ENCODE measurements at regions not wholly inside any gene's neighbourhood (a gene's known extent, or its start where the extent isn't known, plus 50 kb on each side); places are given as distances from the start of the nearest gene placed in this dataset.

- H3K4ac ChIP-seq (ENCODE audit: low read depth, low read length), result no peak overlapping the region
- no CpG with 5 or more reads among the region's 3 CpGs for WGBS (ENCODE audit: extremely low coverage, insufficient coverage, insufficient read length)
Measured at GRCh38 chr14:43877351-43877960, 629.6 kb downstream of the FSCB start.

DNA sequence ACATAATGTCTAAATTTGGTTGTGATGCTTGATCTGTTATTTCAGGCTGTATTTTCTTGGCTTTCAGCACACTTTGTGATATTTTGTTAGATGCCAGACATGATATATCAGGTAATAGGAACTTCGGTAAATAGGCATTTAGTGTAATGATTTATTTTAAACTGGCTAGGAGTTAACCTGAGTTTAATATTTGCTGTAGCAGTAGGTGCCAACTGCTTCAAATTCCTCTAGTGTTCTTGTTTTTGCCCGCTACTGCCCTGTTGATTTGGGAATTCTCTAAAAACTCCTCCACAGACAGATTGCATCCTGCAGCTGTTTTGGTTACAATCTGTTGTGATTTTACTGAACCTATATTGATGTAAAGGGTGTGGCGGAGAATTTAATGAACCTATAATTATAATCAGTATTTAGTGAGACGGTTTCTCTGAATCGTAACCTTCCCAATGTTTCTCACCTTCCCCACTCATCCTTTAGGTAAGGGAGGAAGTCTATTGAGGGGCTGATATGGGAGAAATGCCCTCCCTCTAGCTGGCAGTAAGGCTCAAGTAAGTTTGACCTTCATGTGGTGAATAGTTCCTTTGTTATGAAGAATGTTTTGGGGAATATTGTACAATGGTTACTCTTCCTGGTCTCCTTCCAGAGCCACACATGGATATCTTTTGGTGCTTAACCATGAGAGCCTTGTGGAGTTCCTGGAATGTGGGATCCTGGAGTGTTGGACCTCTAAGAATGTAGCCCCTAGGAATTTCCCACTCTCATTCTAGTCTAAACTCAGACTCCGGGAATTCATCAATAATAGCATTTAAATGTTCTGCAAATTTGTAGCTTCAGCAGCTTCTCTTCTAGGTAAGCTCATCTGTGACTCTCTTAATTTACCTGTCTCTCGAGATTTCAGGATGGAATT is 634.1 kb downstream of the FSCB start:
- Histone ChIP-seq H2AK5ac (ENCODE audit: low read length) (no peak overlapping the region), H3K4me1 (ENCODE audit: control insufficient read depth in 1 of 2, insufficient read depth in 2 of 2, low read length in 2 of 2) (peaks cover 0 to 2% of the 10 kb centered on the region in 2 experiments), H3K9me3 (ENCODE audit: insufficient read depth, low read depth, low read length) (no peaks in the 10 kb centered on the region), H3K4ac (ENCODE audit: low read depth, low read length) (no peak overlapping the region), H3K18ac (ENCODE audit: low read length) (no peak overlapping the region), H3K27ac (ENCODE audit: low read depth, low read length) (no peak overlapping the region), H3K36me3 (ENCODE audit: control insufficient read depth in 1 of 2, insufficient read depth in 2 of 2, low read length in 2 of 2) (no peaks in the 10 kb centered on the region), H3K4me3 (ENCODE audit: low read depth, low read length) (no peak overlapping the region), H2BK120ac (ENCODE audit: insufficient read depth, low read length, poor library complexity) (no peak overlapping the region), H2BK5ac (ENCODE audit: low read depth, low read length, poor library complexity) (no peak overlapping the region), H3K79me1 (ENCODE audit: low read length) (no peaks in the 10 kb centered on the region), H3K9ac (ENCODE audit: low read length) (no peak overlapping the region), H3K79me2 (ENCODE audit: control insufficient read depth, insufficient read depth, low read length, poor library complexity) (no peaks in the 10 kb centered on the region), H3K14ac (ENCODE audit: low read length) (no peak overlapping the region), H2AFZ (ENCODE audit: insufficient read depth, low read length, poor library complexity) (no peak overlapping the region), H3K27me3 (ENCODE audit: insufficient read depth, low read length) (no peaks in the 10 kb centered on the region), H2BK12ac (ENCODE audit: low read length) (no peak overlapping the region), H3K23ac (ENCODE audit: low read length) (no peak overlapping the region), H4K8ac (ENCODE audit: low read depth, low read length) (no peak overlapping the region), H4K91ac (ENCODE audit: low read depth, low read length) (no peak overlapping the region), H4K12ac (ENCODE audit: low read depth, low read length) (no peak overlapping the region), H3K4me2 (ENCODE audit: low read length) (no peak overlapping the region)
- DNase-seq, result no peak
- no CpG with 5 or more reads among the region's 7 CpGs for WGBS (ENCODE audit: extremely low coverage, insufficient coverage, insufficient read length)

More at GRCh38 chr14:43877351-43877960, 629.6 kb downstream of the FSCB start:
- no peak overlapping the region for H2AFZ ChIP-seq (ENCODE audit: insufficient read depth, low read length, poor library complexity)
- no peak overlapping the region for H2AK5ac ChIP-seq (ENCODE audit: low read length)
- no peak for DNase-seq
- no peaks in the 10 kb centered on the region for H3K4me1 ChIP-seq (ENCODE audit: control insufficient read depth in 1 of 2, insufficient read depth in 2 of 2, low read length in 2 of 2)
- no peak overlapping the region for H3K23ac ChIP-seq (ENCODE audit: low read length)
- no peak overlapping the region for H2BK120ac ChIP-seq (ENCODE audit: insufficient read depth, low read length, poor library complexity)
- no peak overlapping the region for H2BK5ac ChIP-seq (ENCODE audit: low read depth, low read length, poor library complexity)
- H4K8ac ChIP-seq (ENCODE audit: low read depth, low read length), result no peak overlapping the region
- no peaks in the 10 kb centered on the region for H3K27me3 ChIP-seq (ENCODE audit: insufficient read depth, low read length)
- no peak overlapping the region for H3K14ac ChIP-seq (ENCODE audit: low read length)
- H3K4me3 ChIP-seq (ENCODE audit: low read depth, low read length), result no peak overlapping the region
- H3K79me2 ChIP-seq (ENCODE audit: control insufficient read depth, insufficient read depth, low read length, poor library complexity), result no peaks in the 10 kb centered on the region
- no peak overlapping the region for H3K18ac ChIP-seq (ENCODE audit: low read length)
- no peak overlapping the region for H4K12ac ChIP-seq (ENCODE audit: low read depth, low read length)
- no peaks in the 10 kb centered on the region for H3K79me1 ChIP-seq (ENCODE audit: low read length)
- H3K4me2 ChIP-seq (ENCODE audit: low read length), result no peak overlapping the region
- no peaks in the 10 kb centered on the region for H3K36me3 ChIP-seq (ENCODE audit: control insufficient read depth in 1 of 2, insufficient read depth in 2 of 2, low read length in 2 of 2)
- H3K27ac ChIP-seq (ENCODE audit: low read depth, low read length), result no peak overlapping the region
- H4K91ac ChIP-seq (ENCODE audit: low read depth, low read length), result no peak overlapping the region
- no peaks in the 10 kb centered on the region for H3K9me3 ChIP-seq (ENCODE audit: insufficient read depth, low read depth, low read length)
- H2BK12ac ChIP-seq (ENCODE audit: low read length), result no peak overlapping the region
- H3K9ac ChIP-seq (ENCODE audit: low read length), result no peak overlapping the region

DNA sequence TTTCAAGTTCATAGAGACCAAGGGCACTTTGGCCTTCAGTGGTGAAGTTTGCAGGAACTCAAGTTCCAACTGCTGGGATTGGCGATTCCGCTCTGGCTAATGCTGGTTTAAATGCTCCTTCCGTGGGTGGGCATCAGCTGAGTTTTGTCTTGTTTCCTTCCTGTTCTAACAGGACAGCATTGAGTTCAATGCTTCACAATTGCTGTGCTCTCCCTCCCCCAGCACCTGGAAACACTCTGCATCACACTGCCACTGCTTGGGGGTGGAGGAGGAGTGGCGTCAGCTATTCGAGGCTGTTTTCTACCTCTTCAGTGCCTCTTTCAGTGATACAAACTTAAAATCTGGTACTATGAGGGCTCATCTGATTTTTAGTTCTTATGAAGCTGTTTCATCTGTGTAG is 634.9 kb downstream of the FSCB start:
- Histone ChIP-seq H3K27me3 (ENCODE audit: insufficient read depth, low read length) (no peaks in the 10 kb centered on the region), H3K27ac (ENCODE audit: low read depth, low read length) (no peak overlapping the region), H3K9me3 (ENCODE audit: insufficient read depth, low read depth, low read length) (no peaks in the 10 kb centered on the region), H4K12ac (ENCODE audit: low read depth, low read length) (no peak overlapping the region), H2AFZ (ENCODE audit: insufficient read depth, low read length, poor library complexity) (no peak overlapping the region), H4K91ac (ENCODE audit: low read depth, low read length) (no peak overlapping the region), H3K79me2 (ENCODE audit: control insufficient read depth, insufficient read depth, low read length, poor library complexity) (no peaks in the 10 kb centered on the region), H3K18ac (ENCODE audit: low read length) (no peak overlapping the region), H2BK5ac (ENCODE audit: low read depth, low read length, poor library complexity) (no peak overlapping the region), H2BK12ac (ENCODE audit: low read length) (no peak overlapping the region), H4K8ac (ENCODE audit: low read depth, low read length) (no peak overlapping the region), H3K4me2 (ENCODE audit: low read length) (no peak overlapping the region), H3K23ac (ENCODE audit: low read length) (no peak overlapping the region), H2AK5ac (ENCODE audit: low read length) (no peak overlapping the region), H3K4ac (ENCODE audit: low read depth, low read length) (no peak overlapping the region), H3K4me1 (ENCODE audit: control insufficient read depth in 1 of 2, insufficient read depth in 2 of 2, low read length in 2 of 2) (peaks cover 0 to 2% of the 10 kb centered on the region in 2 experiments), H3K36me3 (ENCODE audit: control insufficient read depth in 1 of 2, insufficient read depth in 2 of 2, low read length in 2 of 2) (no peaks in the 10 kb centered on the region), H3K9ac (ENCODE audit: low read length) (no peak overlapping the region), H3K4me3 (ENCODE audit: low read depth, low read length) (no peak overlapping the region), H2BK120ac (ENCODE audit: insufficient read depth, low read length, poor library complexity) (no peak overlapping the region), H3K79me1 (ENCODE audit: low read length) (no peaks in the 10 kb centered on the region), H3K14ac (ENCODE audit: low read length) (no peak overlapping the region)
- no peak for DNase-seq
- no CpG with 5 or more reads among the region's 5 CpGs for WGBS (ENCODE audit: extremely low coverage, insufficient coverage, insufficient read length)

DNA sequence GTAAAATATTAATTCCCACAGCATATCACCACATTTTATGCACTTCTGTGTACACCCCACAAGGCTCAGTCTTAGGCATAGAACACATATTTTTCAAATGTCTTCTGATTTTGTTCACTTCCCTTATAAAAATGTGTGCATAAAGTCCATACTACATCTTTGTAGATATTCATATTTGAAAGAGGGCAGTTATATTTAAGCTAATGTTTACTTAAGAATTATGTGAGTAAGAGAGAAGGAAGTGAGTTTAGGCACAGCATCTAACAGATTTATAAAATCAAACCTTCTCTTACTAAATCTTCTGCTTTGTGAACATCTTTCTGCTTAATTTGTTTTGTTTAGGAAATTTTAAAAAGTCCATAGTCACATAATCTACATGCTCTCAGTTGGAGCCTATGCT is 648.1 kb downstream of the FSCB start:
- H3K4me1 ChIP-seq (ENCODE audit: control insufficient read depth in 1 of 2, insufficient read depth in 2 of 2, low read length in 2 of 2), result no peaks in the 10 kb centered on the region
- no peaks in the 10 kb centered on the region for H3K36me3 ChIP-seq (ENCODE audit: control insufficient read depth in 1 of 2, insufficient read depth in 2 of 2, low read length in 2 of 2)
- H3K23ac ChIP-seq (ENCODE audit: low read length), result no peak overlapping the region

More for the DNA sequence above, 648.1 kb downstream of the FSCB start:
- no peak overlapping the region for H2BK120ac ChIP-seq (ENCODE audit: insufficient read depth, low read length, poor library complexity)
- no peak overlapping the region for H3K4me3 ChIP-seq (ENCODE audit: low read depth, low read length)
- no peak overlapping the region for H3K14ac ChIP-seq (ENCODE audit: low read length)
- H3K79me1 ChIP-seq (ENCODE audit: low read length), result no peaks in the 10 kb centered on the region
- no peak overlapping the region for H2AFZ ChIP-seq (ENCODE audit: insufficient read depth, low read length, poor library complexity)
- H2BK12ac ChIP-seq (ENCODE audit: low read length), result no peak overlapping the region
- no peaks in the 10 kb centered on the region for H3K27me3 ChIP-seq (ENCODE audit: insufficient read depth, low read length)
- no peaks in the 10 kb centered on the region for H3K79me2 ChIP-seq (ENCODE audit: control insufficient read depth, insufficient read depth, low read length, poor library complexity)
- H4K12ac ChIP-seq (ENCODE audit: low read depth, low read length), result no peak overlapping the region
- H3K4me2 ChIP-seq (ENCODE audit: low read length), result no peak overlapping the region
- H4K8ac ChIP-seq (ENCODE audit: low read depth, low read length), result no peak overlapping the region
- no peak overlapping the region for H2AK5ac ChIP-seq (ENCODE audit: low read length)
- no peak overlapping the region for H3K9ac ChIP-seq (ENCODE audit: low read length)
- H3K4ac ChIP-seq (ENCODE audit: low read depth, low read length), result no peak overlapping the region
- H2BK5ac ChIP-seq (ENCODE audit: low read depth, low read length, poor library complexity), result no peak overlapping the region
- H3K27ac ChIP-seq (ENCODE audit: low read depth, low read length), result no peak overlapping the region
- no peaks in the 10 kb centered on the region for H3K9me3 ChIP-seq (ENCODE audit: insufficient read depth, low read depth, low read length)
- DNase-seq, result no peak
- H3K18ac ChIP-seq (ENCODE audit: low read length), result no peak overlapping the region
- no peak overlapping the region for H4K91ac ChIP-seq (ENCODE audit: low read depth, low read length)
